GDM1 (cell line): ENCODE measurements at regions not wholly inside any gene's neighbourhood (a gene's known extent, or its start where the extent isn't known, plus 50 kb on each side); places are given as distances from the start of the nearest gene placed in this dataset.
"Not testable (repeated sequence)": the region's sequence is repeated elsewhere in the genome, so short reads cannot be mapped to it uniquely, and the experiment has no call there.

Experiments used
- DNase-seq: peaks from one replicate; lab custom pipeline; 2025; lab: John Stamatoyannopoulos, UW

- no peak for DNase-seq
Observed at GRCh38 chr9:101977614-101978210, 239.3 kb upstream of the GRIN3A start.

GRCh38 chr9:101970609-101971008 is 232.2 kb upstream of the GRIN3A start:
- DNase-seq = no peak

GRCh38 chr9:101968392-101968791 is 229.9 kb upstream of the GRIN3A start:
- DNase-seq = no peak

GRCh38 chr9:101966691-101967090 is 228.2 kb upstream of the GRIN3A start:
- DNase-seq = no peak

- DNase-seq = no peak
Observed at GRCh38 chr9:101957705-101958104, 219.3 kb upstream of the GRIN3A start.

- DNase-seq = no peak
Observed at GRCh38 chr9:101951598-101951997, 213.2 kb upstream of the GRIN3A start.

GRCh38 chr9:101931756-101932155 is 193.3 kb upstream of the GRIN3A start:
- no peak for DNase-seq

GRCh38 chr9:101930783-101931182 is 192.3 kb upstream of the GRIN3A start:
- no peak for DNase-seq

GRCh38 chr9:101925498-101925897 is 187.1 kb upstream of the GRIN3A start:
- no peak for DNase-seq

- no peak for DNase-seq
Observed at GRCh38 chr9:101923451-101923850, 185.0 kb upstream of the GRIN3A start.

GRCh38 chr9:101916948-101917347 is 178.5 kb upstream of the GRIN3A start:
- DNase-seq = not testable (repeated sequence)

- DNase-seq = no peak
Observed at GRCh38 chr9:101915482-101915881, 177.0 kb upstream of the GRIN3A start.

- no peak for DNase-seq
Observed at GRCh38 chr9:101912698-101913097, 174.3 kb upstream of the GRIN3A start.

GRCh38 chr9:101907466-101907865 is 169.0 kb upstream of the GRIN3A start:
- no peak for DNase-seq

- DNase-seq = no peak
Observed at GRCh38 chr9:101904845-101905244, 166.4 kb upstream of the GRIN3A start.

GRCh38 chr9:101902051-101902450 is 163.6 kb upstream of the GRIN3A start:
- no peak for DNase-seq

- no peak for DNase-seq
Observed at GRCh38 chr9:101897196-101897595, 158.7 kb upstream of the GRIN3A start.

GRCh38 chr9:101893661-101894646 is 155.5 kb upstream of the GRIN3A start:
- DNase-seq = no peak

- no peak for DNase-seq
Observed at GRCh38 chr9:101881508-101881907, 143.1 kb upstream of the GRIN3A start.

- no peak for DNase-seq
Observed at GRCh38 chr9:101880846-101881245, 142.4 kb upstream of the GRIN3A start.

- no peak for DNase-seq
Observed at GRCh38 chr9:101878734-101879133, 140.3 kb upstream of the GRIN3A start.

GRCh38 chr9:101877439-101877838 is 139.0 kb upstream of the GRIN3A start:
- no peak for DNase-seq

GRCh38 chr9:101861472-101861871 is 123.0 kb upstream of the GRIN3A start:
- no peak for DNase-seq
